GM19468 (cell line): ENCODE measurements at regions not wholly inside any gene's neighbourhood (a gene's known extent, or its start where the extent isn't known, plus 50 kb on each side); places are given as distances from the start of the nearest gene placed in this dataset.
"Not testable (repeated sequence)": the region's sequence is repeated elsewhere in the genome, so short reads cannot be mapped to it uniquely, and the experiment has no call there.

Experiments used
- ATAC-seq: cut with Tn5 transposase; IDR thresholded peaks from one replicate; pipeline ENCODE4 v1.9.1; 2021; ENCODE audit warnings: mild to moderate bottlenecking, moderate library complexity, moderate number of reproducible peaks; ENCODE audit not compliant: unreplicated experiment; ENCODE audit errors: extremely low read depth

GRCh38 chr14:58969951-58970751 lies 218.3 kb upstream of the DAAM1 start:
- no peak for ATAC-seq

GRCh38 chr14:58972233-58973017 lies 216.0 kb upstream of the DAAM1 start:
- ATAC-seq, result no peak

GRCh38 chr14:58977366-58977765 lies 211.1 kb upstream of the DAAM1 start:
- ATAC-seq, result no peak

- ATAC-seq, result no peak
Measured at GRCh38 chr14:58978343-58978742, 210.1 kb upstream of the DAAM1 start.

- ATAC-seq, result no peak
Measured at GRCh38 chr14:58979325-58979724, 209.1 kb upstream of the DAAM1 start.

GRCh38 chr14:58981840-58982239 lies 206.6 kb upstream of the DAAM1 start:
- no peak for ATAC-seq

- no peak for ATAC-seq
Measured at GRCh38 chr14:58985786-58986185, 202.7 kb upstream of the DAAM1 start.

GRCh38 chr14:58987591-58987990 lies 200.9 kb upstream of the DAAM1 start:
- no peak for ATAC-seq

GRCh38 chr14:58992935-58993334 lies 195.5 kb upstream of the DAAM1 start:
- ATAC-seq, result no peak

- no peak for ATAC-seq
Measured at GRCh38 chr14:58994130-58994529, 194.3 kb upstream of the DAAM1 start.

- no peak for ATAC-seq
Measured at GRCh38 chr14:59004012-59004411, 184.5 kb upstream of the DAAM1 start.

GRCh38 chr14:59006179-59006578 lies 182.3 kb upstream of the DAAM1 start:
- not testable (repeated sequence) for ATAC-seq

GRCh38 chr14:59009967-59010366 lies 178.5 kb upstream of the DAAM1 start:
- ATAC-seq, result no peak

- no peak for ATAC-seq
Measured at GRCh38 chr14:59013672-59014298, 174.7 kb upstream of the DAAM1 start.

GRCh38 chr14:59015482-59015881 lies 173.0 kb upstream of the DAAM1 start:
- ATAC-seq, result no peak

- no peak for ATAC-seq
Measured at GRCh38 chr14:59017285-59017965, 171.0 kb upstream of the DAAM1 start.

GRCh38 chr14:59018460-59018859 lies 170.0 kb upstream of the DAAM1 start:
- ATAC-seq, result no peak

GRCh38 chr14:59018978-59019377 lies 169.5 kb upstream of the DAAM1 start:
- ATAC-seq, result no peak

- no peak for ATAC-seq
Measured at GRCh38 chr14:59020382-59020781, 168.1 kb upstream of the DAAM1 start.

- no peak for ATAC-seq
Measured at GRCh38 chr14:59022144-59022543, 166.3 kb upstream of the DAAM1 start.
